Stomach (tissue), 8 donors: ENCODE measurements at regions not wholly inside any gene's neighbourhood (a gene's known extent, or its start where the extent isn't known, plus 50 kb on each side); places are given as distances from the start of the nearest gene placed in this dataset.
A peak's percentile ranks its signal among the peaks of the same experiment; 100 is the strongest.

Experiments used
- DNase-seq, 2 donors: peaks; one replicate each; pipeline versions ENCODE4 v3.0.0 to v3.0.0-alpha.2; 2013 to 2019
- H3K27ac ChIP-seq, 5 donors: fragments of 200-600 bp in 4 of 5; sonication (generic) in 4 of 5; one replicate each; pipeline ENCODE4 v1.5.1; 2013 to 2019; ENCODE audit warnings: mild to moderate bottlenecking in 1 of 5, moderate library complexity in 1 of 5
- H3K27me3 ChIP-seq, 3 donors: fragments of 200-600 bp; sonication (generic); one replicate each; pipeline ENCODE4 v1.5.1; 2017 to 2019; ENCODE audit warnings: mixed run types in 1 of 3
- H3K36me3 ChIP-seq, 4 donors: fragments of 200-600 bp; sonication (generic); 1 replicate in 3 of 4; 2 replicates in 1 of 4; pipeline ENCODE4 v1.5.1; 2016 to 2019
- H3K4me1 ChIP-seq, 4 donors: fragments of 200-600 bp; sonication (generic); one replicate each; pipeline ENCODE4 v1.5.1; 2016 to 2019
- H3K4me3 ChIP-seq, 4 donors: fragments of 200-600 bp; sonication (generic) in 3 of 4; one replicate each; pipeline ENCODE4 v1.5.1; 2016 to 2019; ENCODE audit warnings: mild to moderate bottlenecking in 1 of 4
- H3K9me3 ChIP-seq, 4 donors: fragments of 200-600 bp; sonication (generic); one replicate each; pipeline ENCODE4 v1.5.1; 2016 to 2019
- CTCF ChIP-seq, 7 experiments: fragments of 450-650 bp in 4 of 7; fragments of 200-600 bp in 3 of 7; sonication (generic) in 3 of 7; IDR thresholded peaks; one replicate each; pipeline ENCODE4 v1.5.1; 2016 to 2019; ENCODE audit warnings: antibody characterized with exemption in 7 of 7, control low read depth in 2 of 7, mild to moderate bottlenecking in 1 of 7
- EP300 ChIP-seq: sonication (generic); formaldehyde crosslinking; IDR thresholded peaks from one replicate; pipeline ENCODE4 v1.6.1; 2017; ENCODE audit warnings: antibody characterized with exemption
- POLR2A ChIP-seq, 4 donors: fragments of 450-650 bp; IDR thresholded peaks; one replicate each; pipeline ENCODE4 v1.6.1; 2016; ENCODE audit warnings: antibody characterized with exemption in 4 of 4, control low read depth in 2 of 4, mild to moderate bottlenecking in 1 of 4, moderate library complexity in 1 of 4
- POLR2AphosphoS5 ChIP-seq, 3 donors: sonication (generic); formaldehyde crosslinking; IDR thresholded peaks; one replicate each; pipeline ENCODE4 v1.6.1; 2016; ENCODE audit warnings: antibody characterized with exemption in 3 of 3
- WGBS, 5 donors: extraction: QIAGEN DNeasy Blood & Tissue Kit in 3 of 5; methylation state at CpG; one replicate each; pipeline versions ENCODE4 v1.1.5 to v1.1.7; 2013 to 2018; 5-methylcytosine and 5-hydroxymethylcytosine counted together
- intact Hi-C: fragments of 100-400 bp; cut with DNase I; formaldehyde crosslinking; loops from one replicate; pipeline ENCODE4 v1.15.1; 2023; ENCODE audit warnings: low total_unique reads
- donor health status: healthy with polysubstance abuse.
- donor health status: Bipolar disorder and iron deficiency.
- donor health status: healthy.

- Histone ChIP-seq H3K4me3 (no peak overlapping the region), H3K4me1 (peaks cover 0 to 8% (median 0%) of the 10 kb centered on the region in 4 donors), H3K36me3 (no peaks in the 10 kb centered on the region), H3K27me3 (peaks cover 0 to 33% (median 0%) of the 10 kb centered on the region in 3 donors), H3K9me3 (peaks cover 0 to 18% (median 13%) of the 10 kb centered on the region in 4 donors), H3K27ac (no peak overlapping the region)
- DNase-seq: no peak
- WGBS, 5 donors: 87 to 93% (median 88%) methylated on average over 10 of the region's 10 CpGs
- intact Hi-C loops: no loop called here
- no peak for TF ChIP-seq POLR2A (IDR thresholded peaks at IDR 0.05)
Observed at GRCh38 chr2:240327566-240327965, 107.9 kb upstream of the GPC1 start.

GRCh38 chr2:240328526-240328925 lies 106.9 kb upstream of the GPC1 start:
- TF ChIP-seq POLR2A (IDR thresholded peaks at IDR 0.05): no peak
- TF ChIP-seq CTCF (IDR thresholded peaks at IDR 0.05): no peak
- no peak for TF ChIP-seq POLR2AphosphoS5 (IDR thresholded peaks at IDR 0.05)
- TF ChIP-seq EP300: no peak

GRCh38 chr2:240329116-240329665 lies 106.3 kb upstream of the GPC1 start:
- peaks cover 0 to 21% (median 14%) of the 10 kb centered on the region in 4 donors for H3K9me3 ChIP-seq
- WGBS, 5 donors: 76 to 84% (median 79%) methylated on average over 10 of the region's 10 CpGs
- TF ChIP-seq POLR2AphosphoS5 (IDR thresholded peaks at IDR 0.05): no peak
- TF ChIP-seq CTCF (IDR thresholded peaks at IDR 0.05): no peak
- no peak for TF ChIP-seq POLR2A (IDR thresholded peaks at IDR 0.05)
- TF ChIP-seq EP300: no peak
- no peaks in the 10 kb centered on the region for H3K36me3 ChIP-seq
- H3K27me3 ChIP-seq: peaks cover 0 to 24% (median 0%) of the 10 kb centered on the region in 3 donors
- intact Hi-C loops: no loop called here
- H3K27ac ChIP-seq: no peak overlapping the region
- no peak for DNase-seq
- peaks cover 0 to 8% (median 0%) of the 10 kb centered on the region in 4 donors for H3K4me1 ChIP-seq
- H3K4me3 ChIP-seq: no peak overlapping the region

More at GRCh38 chr2:240328526-240328925, 106.9 kb upstream of the GPC1 start:
- Histone ChIP-seq H3K27me3 (peaks cover 0 to 30% (median 0%) of the 10 kb centered on the region in 3 donors), H3K9me3 (peaks cover 0 to 21% (median 14%) of the 10 kb centered on the region in 4 donors), H3K36me3 (no peaks in the 10 kb centered on the region), H3K4me3 (no peak overlapping the region), H3K27ac (no peak overlapping the region), H3K4me1 (peaks cover 0 to 8% (median 0%) of the 10 kb centered on the region in 4 donors)
- no peak for DNase-seq
- intact Hi-C loops: no loop called here
- 81 to 90% (median 84%) methylated on average over 10 of the region's 10 CpGs for whole genome bisulfite sequencing, 5 donors

- intact Hi-C loops: no loop called here
- WGBS, 5 donors: 82 to 93% (median 89%) methylated on average over 6 of the region's 6 CpGs
- no peak overlapping the region for H3K27ac ChIP-seq
- no peak for TF ChIP-seq POLR2AphosphoS5 (IDR thresholded peaks at IDR 0.05)
- no peak for TF ChIP-seq CTCF (IDR thresholded peaks at IDR 0.05)
- no peak for TF ChIP-seq POLR2A (IDR thresholded peaks at IDR 0.05)
- TF ChIP-seq EP300: no peak
- no peaks in the 10 kb centered on the region for H3K36me3 ChIP-seq
- H3K4me3 ChIP-seq: no peak overlapping the region
- H3K27me3 ChIP-seq: peaks cover 0 to 18% (median 0%) of the 10 kb centered on the region in 3 donors
- DNase-seq: no peak
- peaks cover 0 to 21% (median 14%) of the 10 kb centered on the region in 4 donors for H3K9me3 ChIP-seq
- H3K4me1 ChIP-seq: peaks cover 0 to 8% (median 0%) of the 10 kb centered on the region in 4 donors
Observed at GRCh38 chr2:240329778-240330177, 105.7 kb upstream of the GPC1 start.

GRCh38 chr2:240333985-240334384 lies 101.5 kb upstream of the GPC1 start:
- peaks cover 0 to 27% (median 0%) of the 10 kb centered on the region in 3 donors for H3K27me3 ChIP-seq
- whole genome bisulfite sequencing, 5 donors: 51 to 68% (median 65%) methylated on average over 7 of the region's 7 CpGs
- no peaks in the 10 kb centered on the region for H3K36me3 ChIP-seq
- TF ChIP-seq POLR2AphosphoS5 (IDR thresholded peaks at IDR 0.05) (no peak), POLR2A (IDR thresholded peaks at IDR 0.05) (no peak), EP300 (no peak), CTCF (IDR thresholded peaks at IDR 0.05) (no peak)
- DNase-seq: peak in 1 of 2 donors; percentile 31
- H3K4me1 ChIP-seq: no peaks in the 10 kb centered on the region
- H3K9me3 ChIP-seq: peaks cover 0 to 21% (median 14%) of the 10 kb centered on the region in 4 donors
- intact Hi-C loops: no loop called here
- no peak overlapping the region for H3K27ac ChIP-seq
- H3K4me3 ChIP-seq: no peak overlapping the region
